ENCODE measurements at regions not wholly inside any gene's neighbourhood (a gene's known extent, or its start where the extent isn't known, plus 50 kb on each side); places are given as distances from the start of the nearest gene placed in this dataset.

- TF ChIP-seq CTCF (IDR thresholded peaks at IDR 0.05) (no peak), POLR2A (IDR thresholded peaks at IDR 0.05) (no peak)
Observed at GRCh38 chr5:174799121-174799520, 74.7 kb downstream of the MSX2 start.

Data from esophagus squamous epithelium (tissue), 4 donors.